Sigmoid colon (tissue), 6 donors: ENCODE measurements at regions not wholly inside any gene's neighbourhood (a gene's known extent, or its start where the extent isn't known, plus 50 kb on each side); places are given as distances from the start of the nearest gene placed in this dataset.

Source experiments
- DNase-seq: peaks from one replicate; pipeline ENCODE4 v3.0.0-alpha.2; 2019
- H3K27ac ChIP-seq, 4 donors: fragments of 200-600 bp; sonication (generic); one replicate each; pipeline ENCODE4 v1.5.1; 2016 to 2019; ENCODE audit warnings: mild to moderate bottlenecking in 1 of 4
- H3K27me3 ChIP-seq, 3 donors: fragments of 200-600 bp; sonication (generic); one replicate each; pipeline ENCODE4 v1.5.1; 2019; ENCODE audit warnings: mild to moderate bottlenecking in 1 of 3
- H3K36me3 ChIP-seq, 4 donors: fragments of 200-600 bp; sonication (generic); one replicate each; pipeline ENCODE4 v1.5.1; 2016 to 2019
- H3K4me1 ChIP-seq, 4 donors: fragments of 200-600 bp; sonication (generic); one replicate each; pipeline ENCODE4 v1.5.1; 2017 to 2019
- H3K4me3 ChIP-seq, 4 donors: fragments of 200-600 bp; sonication (generic); one replicate each; pipeline ENCODE4 v1.5.1; 2017 to 2019; ENCODE audit warnings: mild to moderate bottlenecking in 2 of 4, moderate library complexity in 1 of 4
- H3K9me3 ChIP-seq, 4 donors: fragments of 200-600 bp in 3 of 4; sonication (generic) in 3 of 4; one replicate each; pipeline versions ENCODE4 v1.5.1 to v1.6.1; 2013 to 2019
- EP300 ChIP-seq, 4 donors: sonication (generic); formaldehyde crosslinking; IDR thresholded peaks; one replicate each; pipeline ENCODE4 v1.6.1; 2017; ENCODE audit warnings: antibody characterized with exemption in 4 of 4
- POLR2A ChIP-seq, 2 donors: fragments of 450-650 bp; IDR thresholded peaks; one replicate each; pipeline ENCODE4 v1.6.1; 2016; ENCODE audit warnings: antibody characterized with exemption in 2 of 2, mild to moderate bottlenecking in 2 of 2, moderate library complexity in 2 of 2
- POLR2AphosphoS5 ChIP-seq, 4 donors: sonication (generic); formaldehyde crosslinking; IDR thresholded peaks; one replicate each; pipeline ENCODE4 v1.6.1; 2017; ENCODE audit warnings: antibody characterized with exemption in 4 of 4
- WGBS, 2 donors: extraction: QIAGEN DNeasy Blood & Tissue Kit; methylation state at CpG; one replicate each; pipeline ENCODE4 v1.1.7; 2013; 5-methylcytosine and 5-hydroxymethylcytosine counted together
- intact Hi-C: fragments of 100-400 bp; cut with DNase I; formaldehyde crosslinking; loops from one replicate; pipeline ENCODE4 v1.15.1; 2023
- TF ChIP-seq, protein P1 (sequence below), 4 experiments: fragments of 450-650 bp in 3 of 4; fragments of 200-600 bp in 1 of 4; IDR thresholded peaks; one replicate each; pipeline ENCODE4 v1.5.1; 2016 to 2019; ENCODE audit warnings: antibody characterized with exemption in 4 of 4, mild to moderate bottlenecking in 3 of 4, moderate library complexity in 2 of 4
- donor health status: healthy with polysubstance abuse.
- donor health status: healthy.

- no peaks in the 10 kb centered on the region for H3K36me3 ChIP-seq
- H3K9me3 ChIP-seq: no peaks in the 10 kb centered on the region
- H3K4me1 ChIP-seq: no peaks in the 10 kb centered on the region
- no peak for DNase-seq
- H3K27me3 ChIP-seq: peaks cover 0 to 11% (median 0%) of the 10 kb centered on the region in 3 donors
- WGBS, 2 donors: 74% methylated on average over 6 of the region's 6 CpGs
- H3K4me3 ChIP-seq: no peak overlapping the region
- TF ChIP-seq POLR2A (IDR thresholded peaks at IDR 0.05): no peak
- no peak for TF ChIP-seq POLR2AphosphoS5 (IDR thresholded peaks at IDR 0.05)
- TF ChIP-seq, protein P1, sequence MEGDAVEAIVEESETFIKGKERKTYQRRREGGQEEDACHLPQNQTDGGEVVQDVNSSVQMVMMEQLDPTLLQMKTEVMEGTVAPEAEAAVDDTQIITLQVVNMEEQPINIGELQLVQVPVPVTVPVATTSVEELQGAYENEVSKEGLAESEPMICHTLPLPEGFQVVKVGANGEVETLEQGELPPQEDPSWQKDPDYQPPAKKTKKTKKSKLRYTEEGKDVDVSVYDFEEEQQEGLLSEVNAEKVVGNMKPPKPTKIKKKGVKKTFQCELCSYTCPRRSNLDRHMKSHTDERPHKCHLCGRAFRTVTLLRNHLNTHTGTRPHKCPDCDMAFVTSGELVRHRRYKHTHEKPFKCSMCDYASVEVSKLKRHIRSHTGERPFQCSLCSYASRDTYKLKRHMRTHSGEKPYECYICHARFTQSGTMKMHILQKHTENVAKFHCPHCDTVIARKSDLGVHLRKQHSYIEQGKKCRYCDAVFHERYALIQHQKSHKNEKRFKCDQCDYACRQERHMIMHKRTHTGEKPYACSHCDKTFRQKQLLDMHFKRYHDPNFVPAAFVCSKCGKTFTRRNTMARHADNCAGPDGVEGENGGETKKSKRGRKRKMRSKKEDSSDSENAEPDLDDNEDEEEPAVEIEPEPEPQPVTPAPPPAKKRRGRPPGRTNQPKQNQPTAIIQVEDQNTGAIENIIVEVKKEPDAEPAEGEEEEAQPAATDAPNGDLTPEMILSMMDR (IDR thresholded peaks at IDR 0.05): no peak
- no peak for TF ChIP-seq EP300 (IDR thresholded peaks at IDR 0.05)
- intact Hi-C loops: no loop called here
- no peak overlapping the region for H3K27ac ChIP-seq
These were observed 131.0 kb upstream of the NUDT7 start for GRCh38 chr16:77591347-77591746.

GRCh38 chr16:77592021-77592420 is 130.3 kb upstream of the NUDT7 start:
- Histone ChIP-seq H3K27me3 (peaks cover 0 to 11% (median 0%) of the 10 kb centered on the region in 3 donors), H3K4me3 (no peak overlapping the region), H3K27ac (no peak overlapping the region), H3K36me3 (no peaks in the 10 kb centered on the region), H3K9me3 (no peaks in the 10 kb centered on the region), H3K4me1 (no peaks in the 10 kb centered on the region)
- WGBS, 2 donors: 50 to 80% methylated on average over 2 of the region's 2 CpGs
- DNase-seq: no peak
- TF ChIP-seq, protein P1 (IDR thresholded peaks at IDR 0.05): no peak
- TF ChIP-seq POLR2A (IDR thresholded peaks at IDR 0.05) (no peak), EP300 (IDR thresholded peaks at IDR 0.05) (no peak), POLR2AphosphoS5 (IDR thresholded peaks at IDR 0.05) (no peak)
- intact Hi-C loops: no loop called here

DNA sequence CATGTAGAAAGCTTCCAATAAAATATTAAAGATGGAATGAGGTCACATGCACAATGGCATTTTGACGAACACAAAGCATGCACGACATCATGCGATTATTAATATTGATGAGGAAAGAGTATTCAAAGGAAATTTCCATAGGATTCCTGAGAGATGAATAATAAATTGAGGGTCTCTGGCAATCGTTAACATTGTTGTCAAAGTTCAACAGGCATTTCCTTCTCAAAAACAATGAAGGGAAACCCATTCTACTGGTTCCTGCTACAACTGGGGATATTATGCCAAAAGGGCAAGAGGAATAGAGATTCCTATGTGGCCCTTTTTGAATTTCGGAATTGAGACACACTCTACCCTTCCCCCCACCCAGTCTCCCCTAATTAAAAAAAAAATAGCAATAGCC is 128.3 kb upstream of the NUDT7 start:
- intact Hi-C loops: no loop called here
- no peak overlapping the region for H3K27ac ChIP-seq
- H3K4me1 ChIP-seq: no peaks in the 10 kb centered on the region
- no peak for DNase-seq
- TF ChIP-seq POLR2A (IDR thresholded peaks at IDR 0.05): no peak
- TF ChIP-seq POLR2AphosphoS5 (IDR thresholded peaks at IDR 0.05): no peak
- no peak for TF ChIP-seq EP300 (IDR thresholded peaks at IDR 0.05)
- TF ChIP-seq, protein P1 (IDR thresholded peaks at IDR 0.05): no peak
- H3K36me3 ChIP-seq: no peaks in the 10 kb centered on the region
- peaks cover 0 to 11% (median 0%) of the 10 kb centered on the region in 3 donors for H3K27me3 ChIP-seq
- no peak overlapping the region for H3K4me3 ChIP-seq
- no peaks in the 10 kb centered on the region for H3K9me3 ChIP-seq
- WGBS, 2 donors: 63 to 74% methylated on average over 5 of the region's 5 CpGs

- Histone ChIP-seq H3K36me3 (no peaks in the 10 kb centered on the region), H3K27me3 (peaks cover 0 to 11% (median 0%) of the 10 kb centered on the region in 3 donors), H3K9me3 (no peaks in the 10 kb centered on the region), H3K27ac (no peak overlapping the region), H3K4me1 (no peaks in the 10 kb centered on the region), H3K4me3 (no peak overlapping the region)
- no peak for DNase-seq
- intact Hi-C loops: no loop called here
- no peak for TF ChIP-seq EP300 (IDR thresholded peaks at IDR 0.05)
- TF ChIP-seq POLR2A (IDR thresholded peaks at IDR 0.05): no peak
- TF ChIP-seq POLR2AphosphoS5 (IDR thresholded peaks at IDR 0.05): no peak
- TF ChIP-seq, protein P1 (IDR thresholded peaks at IDR 0.05): no peak
- 40 to 61% methylated on average over 9 of the region's 9 CpGs for WGBS, 2 donors
These were observed 127.3 kb upstream of the NUDT7 start for GRCh38 chr16:77594799-77595596.
